CD14-positive monocyte (primary cell): ENCODE measurements at regions not wholly inside any gene's neighbourhood (a gene's known extent, or its start where the extent isn't known, plus 50 kb on each side); places are given as distances from the start of the nearest gene placed in this dataset.
A peak's percentile ranks its signal among the peaks of the same experiment; 100 is the strongest.

Experiments used
- DNase-seq, 3 donors: peaks; one replicate each; pipeline ENCODE4 v3.0.0-alpha.2; 2011 to 2022
- H2AFZ ChIP-seq: 2 replicates; pipeline ENCODE4 v1.6.0; 2012; ENCODE audit warnings: mild to moderate bottlenecking, low read depth, low read length, inconsistent platforms; ENCODE audit not compliant: insufficient read depth, poor library complexity, severe bottlenecking
- H3K27ac ChIP-seq, 2 donors: 1 replicate in 1 of 2; 2 replicates in 1 of 2; pipeline ENCODE4 v1.5.1; 2012 to 2013; ENCODE audit warnings: low read length in 2 of 2, control low read depth in 1 of 2, inconsistent platforms in 1 of 2, low read depth in 1 of 2, mild to moderate bottlenecking in 1 of 2
- H3K27me3 ChIP-seq, 2 donors: one replicate each; pipeline versions ENCODE4 v1.6.0 to v1.6.1; 2011 to 2013; ENCODE audit warnings: low read length in 2 of 2; ENCODE audit not compliant: control insufficient read depth in 2 of 2, insufficient read depth in 2 of 2
- H3K36me3 ChIP-seq, 2 donors: replicated peaks in 1 of 2; 1 replicate in 1 of 2; 2 replicates in 1 of 2; pipeline versions ENCODE4 v1.5.1 to v1.6.1; 2012 to 2013; ENCODE audit warnings: low read length in 2 of 2, control low read depth in 1 of 2, inconsistent platforms in 1 of 2, mild to moderate bottlenecking in 1 of 2; ENCODE audit not compliant: insufficient read depth in 2 of 2, control insufficient read depth in 1 of 2
- H3K4me1 ChIP-seq, 2 donors: 1 replicate in 1 of 2; 2 replicates in 1 of 2; pipeline versions ENCODE4 v1.5.1 to v1.6.1; 2012 to 2013; ENCODE audit warnings: low read length in 2 of 2, control low read depth in 1 of 2, inconsistent platforms in 1 of 2, mild to moderate bottlenecking in 1 of 2, moderate library complexity in 1 of 2; ENCODE audit not compliant: insufficient read depth in 2 of 2, control insufficient read depth in 1 of 2
- H3K4me2 ChIP-seq: replicated peaks from 2 replicates; pipeline ENCODE3; 2012; ENCODE audit warnings: low read length, moderate library complexity, mild to moderate bottlenecking; ENCODE audit not compliant: poor library complexity, severe bottlenecking; ENCODE audit errors: extremely low read depth
- H3K4me3 ChIP-seq, 3 experiments: fragments of 200-600 bp in 1 of 3; sonication (generic) in 1 of 3; replicated peaks in 1 of 3; 1 replicate in 2 of 3; 2 replicates in 1 of 3; pipeline ENCODE4 v1.5.1; 2011 to 2013; ENCODE audit warnings: low read length in 3 of 3, mild to moderate bottlenecking in 3 of 3, control low read depth in 2 of 3, low read depth in 2 of 3, inconsistent platforms in 1 of 3, moderate library complexity in 1 of 3
- H3K79me2 ChIP-seq: 2 replicates; pipeline ENCODE4 v1.6.0; 2012; ENCODE audit warnings: mild to moderate bottlenecking, control low read depth, inconsistent platforms, low read length, moderate library complexity; ENCODE audit not compliant: insufficient read depth
- H3K9ac ChIP-seq: 2 replicates; pipeline ENCODE4 v1.6.0; 2017; ENCODE audit warnings: low read length, mild to moderate bottlenecking; ENCODE audit not compliant: insufficient read depth, poor library complexity, severe bottlenecking
- H3K9me3 ChIP-seq, 2 donors: replicated peaks in 1 of 2; 1 replicate in 1 of 2; 2 replicates in 1 of 2; pipeline versions ENCODE4 v1.5.1 to v1.6.1; 2012 to 2013; ENCODE audit warnings: low read length in 2 of 2, control low read depth in 1 of 2; ENCODE audit not compliant: control insufficient read depth in 1 of 2, insufficient read depth in 1 of 2
- H4K20me1 ChIP-seq: 2 replicates; pipeline ENCODE4 v1.6.0; 2012; ENCODE audit warnings: mild to moderate bottlenecking, low read length, control low read depth, moderate library complexity; ENCODE audit not compliant: insufficient read depth
- H3K27ac Mint-ChIP-seq, 7 donors: one replicate each; pipeline ENCODE4 v1.8.0; 2020; ENCODE audit warnings: mild to moderate bottlenecking in 7 of 7, mixed read lengths in 7 of 7, moderate library complexity in 6 of 7, inconsistent platforms in 2 of 7
- H3K27me3 Mint-ChIP-seq, 3 donors: one replicate each; pipeline ENCODE4 v1.8.0; 2021 to 2022; ENCODE audit warnings: low read depth in 3 of 3, mild to moderate bottlenecking in 3 of 3, mixed read lengths in 3 of 3, moderate library complexity in 3 of 3, inconsistent platforms in 1 of 3
- H3K36me3 Mint-ChIP-seq, 2 donors: one replicate each; pipeline ENCODE4 v1.8.0; 2020; ENCODE audit warnings: mixed read lengths in 2 of 2, inconsistent platforms in 1 of 2, mild to moderate bottlenecking in 1 of 2
- H3K4me1 Mint-ChIP-seq: one replicate; pipeline ENCODE4 v1.8.0; 2020; ENCODE audit warnings: mild to moderate bottlenecking, mixed read lengths
- H3K4me3 Mint-ChIP-seq, 2 donors: one replicate each; pipeline ENCODE4 v1.8.0; 2020; ENCODE audit warnings: mild to moderate bottlenecking in 2 of 2, mixed read lengths in 2 of 2, moderate library complexity in 1 of 2
- H3K9me3 Mint-ChIP-seq, 7 donors: one replicate each; pipeline ENCODE4 v1.8.0; 2020 to 2022; ENCODE audit warnings: mixed read lengths in 7 of 7, mild to moderate bottlenecking in 6 of 7, moderate library complexity in 6 of 7, inconsistent platforms in 2 of 7
- WGBS: methylation state at CpG from one replicate; pipeline ENCODE4 v1.1.5; 2013; ENCODE audit warnings: missing lambda C conversion rate; ENCODE audit not compliant: insufficient coverage; 5-methylcytosine and 5-hydroxymethylcytosine counted together
- intact Hi-C, 2 donors: fragments of 100-400 bp; cut with micrococcal nuclease; formaldehyde crosslinking; loops; one replicate each; pipeline versions ENCODE4 v1.15.0 to v1.15.1; 2023
- TF ChIP-seq, protein P1 (sequence below): fragments of 200-600 bp; IDR thresholded peaks from one replicate; pipeline ENCODE4 v1.8.0; 2022; ENCODE audit warnings: antibody characterized with exemption, mild to moderate bottlenecking

- Histone ChIP-seq H3K36me3 (no peaks in the 10 kb centered on the region), H3K4me3 (no peak overlapping the region), H3K9me3 (no peaks in the 10 kb centered on the region), H3K27me3 (no peaks in the 10 kb centered on the region), H2AFZ (no peak overlapping the region), H3K9ac (no peak overlapping the region), H4K20me1 (no peaks in the 10 kb centered on the region), H3K4me1 (peaks cover 12 to 18% of the 10 kb centered on the region in 2 donors), H3K27ac (peak overlapping the region in 1 of 2 donors; percentile 16), H3K79me2 (no peaks in the 10 kb centered on the region), H3K4me2 (no peak overlapping the region)
- H3K9me3 Mint-ChIP-seq = peaks cover 0 to 2% (median 0%) of the 10 kb centered on the region in 7 donors
- peaks cover under 1% of the 10 kb centered on the region for H3K4me1 Mint-ChIP-seq
- H3K27ac Mint-ChIP-seq = no peak overlapping the region
- no peaks in the 10 kb centered on the region for H3K36me3 Mint-ChIP-seq
- DNase-seq = peak in 2 of 3 donors; percentile 25 to 30
- TF ChIP-seq, protein P1, sequence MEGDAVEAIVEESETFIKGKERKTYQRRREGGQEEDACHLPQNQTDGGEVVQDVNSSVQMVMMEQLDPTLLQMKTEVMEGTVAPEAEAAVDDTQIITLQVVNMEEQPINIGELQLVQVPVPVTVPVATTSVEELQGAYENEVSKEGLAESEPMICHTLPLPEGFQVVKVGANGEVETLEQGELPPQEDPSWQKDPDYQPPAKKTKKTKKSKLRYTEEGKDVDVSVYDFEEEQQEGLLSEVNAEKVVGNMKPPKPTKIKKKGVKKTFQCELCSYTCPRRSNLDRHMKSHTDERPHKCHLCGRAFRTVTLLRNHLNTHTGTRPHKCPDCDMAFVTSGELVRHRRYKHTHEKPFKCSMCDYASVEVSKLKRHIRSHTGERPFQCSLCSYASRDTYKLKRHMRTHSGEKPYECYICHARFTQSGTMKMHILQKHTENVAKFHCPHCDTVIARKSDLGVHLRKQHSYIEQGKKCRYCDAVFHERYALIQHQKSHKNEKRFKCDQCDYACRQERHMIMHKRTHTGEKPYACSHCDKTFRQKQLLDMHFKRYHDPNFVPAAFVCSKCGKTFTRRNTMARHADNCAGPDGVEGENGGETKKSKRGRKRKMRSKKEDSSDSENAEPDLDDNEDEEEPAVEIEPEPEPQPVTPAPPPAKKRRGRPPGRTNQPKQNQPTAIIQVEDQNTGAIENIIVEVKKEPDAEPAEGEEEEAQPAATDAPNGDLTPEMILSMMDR = no peak
- no peak overlapping the region for H3K4me3 Mint-ChIP-seq
- H3K27me3 Mint-ChIP-seq = peaks cover 0 to 1% (median 1%) of the 10 kb centered on the region in 3 donors
- intact Hi-C loops = no loop called here
These were observed 121.9 kb upstream of the IVNS1ABP start for GRCh38 chr1:185438936-185439335.

DNA sequence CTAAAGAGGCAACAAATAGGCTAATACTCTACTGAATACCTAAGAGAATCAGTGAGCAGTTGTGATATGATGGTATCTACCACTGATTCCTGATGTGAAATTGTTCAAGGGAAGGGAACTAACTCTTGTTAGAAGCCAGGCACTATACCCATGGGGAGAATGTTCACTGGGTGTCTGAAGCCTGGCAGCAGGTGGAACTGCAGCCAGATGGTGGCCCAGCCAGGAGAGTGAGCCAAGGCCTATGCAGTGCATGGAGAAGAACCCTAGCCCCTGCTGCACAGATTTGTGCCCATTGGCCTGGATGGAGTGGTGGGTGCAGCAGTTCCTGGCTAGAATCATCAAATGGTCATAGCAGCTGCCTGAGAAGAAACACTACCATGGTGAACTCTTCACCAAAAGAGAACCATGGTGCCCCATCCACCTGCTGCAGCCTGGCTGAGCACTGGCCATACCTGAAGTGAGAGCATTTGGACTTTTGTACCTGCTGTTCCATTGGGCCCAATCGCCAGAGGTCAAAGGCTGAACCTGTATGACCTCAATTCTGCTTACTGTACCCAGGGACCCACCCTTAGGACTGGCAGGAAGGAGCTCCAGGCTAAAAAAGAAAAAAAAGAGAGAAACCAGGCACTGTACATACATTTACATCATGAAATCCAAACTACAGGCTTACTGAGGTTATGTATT is 118.8 kb upstream of the IVNS1ABP start:
- H3K9me3 ChIP-seq = no peaks in the 10 kb centered on the region
- H3K27me3 Mint-ChIP-seq = peaks cover 0 to 1% (median 0%) of the 10 kb centered on the region in 3 donors
- 86% methylated on average over 1 of the region's 1 CpG for WGBS
- no peaks in the 10 kb centered on the region for H4K20me1 ChIP-seq
- no peak overlapping the region for H3K9ac ChIP-seq
- no peak overlapping the region for H3K4me3 Mint-ChIP-seq
- H2AFZ ChIP-seq = no peak overlapping the region
- no peak overlapping the region for H3K27ac ChIP-seq
- H3K4me1 ChIP-seq = peaks cover 15 to 18% of the 10 kb centered on the region in 2 donors
- H3K4me2 ChIP-seq = no peak overlapping the region
- intact Hi-C loops = no loop called here
- peaks cover 4% of the 10 kb centered on the region for H3K4me1 Mint-ChIP-seq
- DNase-seq = no peak
- no peaks in the 10 kb centered on the region for H3K79me2 ChIP-seq
- peaks cover 0 to 5% (median 0%) of the 10 kb centered on the region in 7 donors for H3K9me3 Mint-ChIP-seq
- H3K36me3 Mint-ChIP-seq = no peaks in the 10 kb centered on the region
- H3K27ac Mint-ChIP-seq = no peak overlapping the region
- H3K36me3 ChIP-seq = no peaks in the 10 kb centered on the region
- H3K27me3 ChIP-seq = no peaks in the 10 kb centered on the region
- no peak overlapping the region for H3K4me3 ChIP-seq
- TF ChIP-seq, protein P1 = no peak
